Body of pancreas (tissue), 4 donors: ENCODE measurements at regions not wholly inside any gene's neighbourhood (a gene's known extent, or its start where the extent isn't known, plus 50 kb on each side); places are given as distances from the start of the nearest gene placed in this dataset.
A peak's percentile ranks its signal among the peaks of the same experiment; 100 is the strongest.

Source experiments
- ATAC-seq: fragments of 150-250 bp; one replicate; pipeline ENCODE4 v1.9.1; 2016
- DNase-seq, 4 donors: peaks; one replicate each; pipeline ENCODE4 v3.0.0-alpha.2; 2019
- H3K27ac ChIP-seq, 4 donors: fragments of 200-600 bp; sonication (generic); 1 replicate in 3 of 4; 2 replicates in 1 of 4; pipeline versions ENCODE4 v1.5.1 to v1.6.1; 2016 to 2019; ENCODE audit warnings: mild to moderate bottlenecking in 1 of 4, mixed read lengths in 1 of 4, moderate library complexity in 1 of 4
- H3K27me3 ChIP-seq, 2 donors: fragments of 200-600 bp; sonication (generic); one replicate each; pipeline ENCODE4 v1.6.0; 2016; ENCODE audit warnings: mild to moderate bottlenecking in 1 of 2
- H3K36me3 ChIP-seq, 2 donors: fragments of 200-600 bp; sonication (generic); replicated peaks in 1 of 2; 2 replicates each; pipeline ENCODE4 v1.5.1; 2016; ENCODE audit warnings: low read depth in 2 of 2; ENCODE audit not compliant: insufficient read depth in 1 of 2
- H3K4me1 ChIP-seq: fragments of 200-600 bp; sonication (generic); one replicate; pipeline ENCODE4 v1.6.0; 2016
- H3K4me3 ChIP-seq, 2 donors: fragments of 200-600 bp; sonication (generic); 1 replicate in 1 of 2; 2 replicates in 1 of 2; pipeline ENCODE4 v1.5.1; 2016 to 2019
- H3K9me3 ChIP-seq, 3 donors: fragments of 200-600 bp; sonication (generic); 1 replicate in 2 of 3; 2 replicates in 1 of 3; pipeline ENCODE4 v1.5.1; 2016
- CTCF ChIP-seq, 7 experiments: fragments of 450-650 bp in 4 of 7; fragments of 200-600 bp in 3 of 7; sonication (generic) in 3 of 7; IDR thresholded peaks; one replicate each; pipeline ENCODE4 v1.5.1; 2016 to 2019; ENCODE audit warnings: antibody characterized with exemption in 7 of 7
- POLR2A ChIP-seq, 3 donors: fragments of 450-650 bp; IDR thresholded peaks; one replicate each; pipeline ENCODE4 v1.6.1; 2016; ENCODE audit warnings: antibody characterized with exemption in 3 of 3, mild to moderate bottlenecking in 2 of 3
- WGBS, 2 donors: methylation state at CpG; one replicate each; pipeline ENCODE4 v1.1.5; 2017; 5-methylcytosine and 5-hydroxymethylcytosine counted together
- intact Hi-C: fragments of 100-400 bp; cut with DNase I; formaldehyde crosslinking; loops from one replicate; pipeline ENCODE4 v1.15.1; 2023

DNA sequence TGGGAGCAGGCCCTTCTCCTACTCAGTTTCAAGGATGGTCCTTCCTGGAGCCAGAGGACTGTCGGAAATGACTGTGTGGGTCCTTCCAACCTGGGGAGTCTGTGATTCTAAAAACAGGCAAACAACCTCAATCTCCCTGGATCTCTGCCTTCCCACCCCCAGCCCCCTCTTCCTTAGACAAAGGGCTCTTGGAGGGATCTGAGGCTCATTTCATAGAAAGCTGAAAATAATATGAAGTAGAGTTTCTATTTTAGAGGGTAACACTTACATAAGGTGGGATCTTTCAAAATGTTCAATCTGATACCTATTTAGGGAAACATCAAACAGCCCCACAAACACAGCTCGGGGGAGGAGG, 69.4 kb downstream of the RHOB start:
- Histone ChIP-seq H3K27me3 (no peaks in the 10 kb centered on the region), H3K27ac (peak overlapping the region in 3 of 4 donors; percentile 57 to 72 (median 71)), H3K4me3 (no peak overlapping the region), H3K4me1 (peaks cover 11% of the 10 kb centered on the region), H3K36me3 (no peaks in the 10 kb centered on the region), H3K9me3 (no peaks in the 10 kb centered on the region)
- DNase-seq = no peak
- no peak for ATAC-seq
- 68 to 82% methylated on average over 2 of the region's 2 CpGs for WGBS, 2 donors
- intact Hi-C loops = no loop called here
- TF ChIP-seq CTCF (IDR thresholded peaks at IDR 0.05) (no peak), POLR2A (IDR thresholded peaks at IDR 0.05) (no peak)

- no peaks in the 10 kb centered on the region for H3K9me3 ChIP-seq
- TF ChIP-seq CTCF (IDR thresholded peaks at IDR 0.05) (no peak), POLR2A (IDR thresholded peaks at IDR 0.05) (no peak)
- no peaks in the 10 kb centered on the region for H3K27me3 ChIP-seq
- no peaks in the 10 kb centered on the region for H3K36me3 ChIP-seq
- H3K27ac ChIP-seq = peak overlapping the region; percentile 5 to 72 (median 64)
- intact Hi-C loops = no loop called here
- WGBS, 2 donors = 49 to 53% methylated on average over 10 of the region's 10 CpGs
- peaks cover 11% of the 10 kb centered on the region for H3K4me1 ChIP-seq
- DNase-seq (peak in 2 of 4 donors; percentile 14 to 48), ATAC-seq (peak; percentile 81)
- H3K4me3 ChIP-seq = no peak overlapping the region
Observed at GRCh38 chr2:20516646-20517341, 69.9 kb downstream of the RHOB start.

- 87 to 100% methylated on average over 2 to 3 of the region's 3 CpGs for WGBS, 2 donors
- no peak overlapping the region for H3K27ac ChIP-seq
- no peak for DNase-seq
- TF ChIP-seq POLR2A (IDR thresholded peaks at IDR 0.05) (no peak), CTCF (IDR thresholded peaks at IDR 0.05) (no peak)
- ATAC-seq = no peak
- intact Hi-C loops = no loop called here
- no peaks in the 10 kb centered on the region for H3K36me3 ChIP-seq
- H3K27me3 ChIP-seq = no peaks in the 10 kb centered on the region
- no peaks in the 10 kb centered on the region for H3K9me3 ChIP-seq
- H3K4me1 ChIP-seq = peaks cover 11% of the 10 kb centered on the region
- no peak overlapping the region for H3K4me3 ChIP-seq
Observed at GRCh38 chr2:20519309-20519708, 72.4 kb downstream of the RHOB start.

GRCh38 chr2:20520128-20520527, 73.3 kb downstream of the RHOB start:
- Histone ChIP-seq H3K36me3 (no peaks in the 10 kb centered on the region), H3K4me1 (peaks cover 13% of the 10 kb centered on the region), H3K9me3 (no peaks in the 10 kb centered on the region), H3K27me3 (no peaks in the 10 kb centered on the region), H3K27ac (no peak overlapping the region), H3K4me3 (no peak overlapping the region)
- ATAC-seq (no peak), DNase-seq (no peak)
- TF ChIP-seq CTCF (IDR thresholded peaks at IDR 0.05) (no peak), POLR2A (IDR thresholded peaks at IDR 0.05) (no peak)
- intact Hi-C loops = no loop called here
- 75 to 88% methylated on average over 10 of the region's 10 CpGs for WGBS, 2 donors

DNA sequence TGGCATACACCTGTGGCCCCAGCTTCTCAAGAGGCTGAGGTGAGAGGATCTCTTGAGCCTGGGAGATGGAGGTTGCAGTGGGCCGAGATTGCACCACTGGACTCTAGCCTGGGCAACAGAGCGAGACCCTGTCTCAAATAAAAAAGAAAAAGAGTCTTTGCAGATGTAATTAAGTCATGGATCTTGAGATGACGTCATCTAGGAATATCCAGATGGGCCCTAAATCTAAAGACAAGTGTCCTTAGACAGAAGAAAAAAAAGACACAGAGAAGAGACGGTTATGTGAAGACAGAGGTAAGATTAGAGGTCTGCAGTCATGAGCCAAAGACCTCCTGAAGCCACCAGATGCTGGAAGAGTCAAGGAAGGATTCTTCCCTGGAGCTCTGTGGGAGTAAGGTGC, 74.3 kb downstream of the RHOB start:
- no peaks in the 10 kb centered on the region for H3K36me3 ChIP-seq
- no peak for DNase-seq
- ATAC-seq = no peak
- H3K4me3 ChIP-seq = no peak overlapping the region
- TF ChIP-seq POLR2A (IDR thresholded peaks at IDR 0.05) (no peak), CTCF (IDR thresholded peaks at IDR 0.05) (no peak)
- intact Hi-C loops = no loop called here
- peaks cover 13% of the 10 kb centered on the region for H3K4me1 ChIP-seq
- H3K27ac ChIP-seq = no peak overlapping the region
- H3K9me3 ChIP-seq = no peaks in the 10 kb centered on the region
- WGBS, 2 donors = 66 to 80% methylated on average over 4 of the region's 4 CpGs
- no peaks in the 10 kb centered on the region for H3K27me3 ChIP-seq
